Right lobe of liver (tissue), 4 donors: ENCODE measurements at regions not wholly inside any gene's neighbourhood (a gene's known extent, or its start where the extent isn't known, plus 50 kb on each side); places are given as distances from the start of the nearest gene placed in this dataset.

Experiments used
- POLR2A ChIP-seq: fragments of 450-650 bp; IDR thresholded peaks from one replicate; pipeline ENCODE4 v1.6.1; 2017; ENCODE audit warnings: antibody characterized with exemption, mild to moderate bottlenecking
- TF ChIP-seq, protein P1 (sequence below), 4 donors: fragments of 200-600 bp in 3 of 4; fragments of 450-650 bp in 1 of 4; IDR thresholded peaks; one replicate each; pipeline versions ENCODE4 v1.5.1 to v1.8.0; 2016 to 2022; ENCODE audit warnings: antibody characterized with exemption in 4 of 4, mild to moderate bottlenecking in 2 of 4
- donor health status: DM: no; HTN: no; CAD: no.
- donor health status: DM: no; HTN: no; CAD: no.
- donor health status: DM: no; HTN: yes; CAD: no.

DNA sequence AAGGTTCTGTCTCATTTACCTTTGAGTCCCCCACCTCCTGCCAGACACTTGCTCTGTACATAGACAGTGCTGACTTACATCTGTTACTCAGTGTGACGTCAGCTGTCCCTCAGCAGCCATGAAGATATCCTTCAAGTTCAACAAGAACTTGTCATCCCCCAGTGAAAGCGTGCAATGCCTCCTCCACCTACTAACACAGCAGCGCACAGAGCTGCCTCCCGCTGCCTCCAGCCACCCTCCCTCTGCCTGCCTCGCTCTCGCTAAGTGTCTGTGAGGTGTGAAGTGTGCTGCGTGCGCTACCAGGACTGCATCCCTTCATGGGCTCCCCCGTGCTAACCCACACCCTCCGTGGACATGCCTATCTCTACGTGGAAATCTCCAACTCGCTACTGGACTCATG, 621.4 kb downstream of the BRD1 start:
- TF ChIP-seq, protein P1, sequence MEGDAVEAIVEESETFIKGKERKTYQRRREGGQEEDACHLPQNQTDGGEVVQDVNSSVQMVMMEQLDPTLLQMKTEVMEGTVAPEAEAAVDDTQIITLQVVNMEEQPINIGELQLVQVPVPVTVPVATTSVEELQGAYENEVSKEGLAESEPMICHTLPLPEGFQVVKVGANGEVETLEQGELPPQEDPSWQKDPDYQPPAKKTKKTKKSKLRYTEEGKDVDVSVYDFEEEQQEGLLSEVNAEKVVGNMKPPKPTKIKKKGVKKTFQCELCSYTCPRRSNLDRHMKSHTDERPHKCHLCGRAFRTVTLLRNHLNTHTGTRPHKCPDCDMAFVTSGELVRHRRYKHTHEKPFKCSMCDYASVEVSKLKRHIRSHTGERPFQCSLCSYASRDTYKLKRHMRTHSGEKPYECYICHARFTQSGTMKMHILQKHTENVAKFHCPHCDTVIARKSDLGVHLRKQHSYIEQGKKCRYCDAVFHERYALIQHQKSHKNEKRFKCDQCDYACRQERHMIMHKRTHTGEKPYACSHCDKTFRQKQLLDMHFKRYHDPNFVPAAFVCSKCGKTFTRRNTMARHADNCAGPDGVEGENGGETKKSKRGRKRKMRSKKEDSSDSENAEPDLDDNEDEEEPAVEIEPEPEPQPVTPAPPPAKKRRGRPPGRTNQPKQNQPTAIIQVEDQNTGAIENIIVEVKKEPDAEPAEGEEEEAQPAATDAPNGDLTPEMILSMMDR (IDR thresholded peaks at IDR 0.05) = no peak
- TF ChIP-seq POLR2A = no peak
